Small intestine (tissue), 7 donors: ENCODE measurements at regions not wholly inside any gene's neighbourhood (a gene's known extent, or its start where the extent isn't known, plus 50 kb on each side); places are given as distances from the start of the nearest gene placed in this dataset.

Experiments
- DNase-seq, 2 donors: peaks; one replicate each; pipeline versions ENCODE4 v3.0.0 to v3.0.0-alpha.2; 2013
- FAIRE-seq: peaks from 2 replicates; lab custom pipeline; 2012; peaks lifted over from hg19 to GRCh38; lab: Jason Lieb, UNC
- H3K27ac ChIP-seq, 3 donors: one replicate each; pipeline ENCODE4 v1.5.1; 2013; ENCODE audit warnings: low read length in 2 of 3, mild to moderate bottlenecking in 2 of 3, control low read depth in 1 of 3, inconsistent platforms in 1 of 3, low read depth in 1 of 3, moderate library complexity in 1 of 3
- H3K27me3 ChIP-seq, 3 donors: one replicate each; pipeline ENCODE4 v1.6.1; 2013; ENCODE audit warnings: low read length in 3 of 3, inconsistent platforms in 1 of 3; ENCODE audit not compliant: control insufficient read depth in 3 of 3, insufficient read depth in 3 of 3
- H3K36me3 ChIP-seq, 3 donors: one replicate each; pipeline ENCODE4 v1.6.1; 2013; ENCODE audit warnings: low read length in 3 of 3, inconsistent platforms in 1 of 3, low read depth in 1 of 3, mild to moderate bottlenecking in 1 of 3, moderate library complexity in 1 of 3; ENCODE audit not compliant: control insufficient read depth in 3 of 3, insufficient read depth in 2 of 3
- H3K4me1 ChIP-seq, 3 donors: one replicate each; pipeline ENCODE4 v1.6.1; 2013; ENCODE audit warnings: low read length in 2 of 3, inconsistent platforms in 1 of 3, low read depth in 1 of 3, mild to moderate bottlenecking in 1 of 3, moderate library complexity in 1 of 3; ENCODE audit not compliant: control insufficient read depth in 3 of 3, insufficient read depth in 2 of 3
- H3K4me3 ChIP-seq, 3 donors: one replicate each; pipeline ENCODE4 v1.5.1; 2013; ENCODE audit warnings: low read length in 3 of 3, control low read depth in 1 of 3, inconsistent platforms in 1 of 3, low read depth in 1 of 3, mild to moderate bottlenecking in 1 of 3, moderate library complexity in 1 of 3
- H3K9me3 ChIP-seq, 2 donors: one replicate each; pipeline ENCODE4 v1.6.1; 2013; ENCODE audit warnings: low read depth in 1 of 2, low read length in 1 of 2; ENCODE audit not compliant: control insufficient read depth in 2 of 2, insufficient read depth in 1 of 2
- WGBS, 3 donors: extraction: QIAGEN DNeasy Blood & Tissue Kit; methylation state at CpG; one replicate each; pipeline ENCODE4 v1.1.7; 2013; 5-methylcytosine and 5-hydroxymethylcytosine counted together
- donor health status: healthy with polysubstance abuse.
- donor health status: control.
- donor health status: control.
- donor health status: Bipolar disorder and iron deficiency.
- donor health status: healthy.

- Histone ChIP-seq H3K36me3 (no peaks in the 10 kb centered on the region), H3K9me3 (no peaks in the 10 kb centered on the region), H3K4me1 (no peaks in the 10 kb centered on the region), H3K27ac (no peak overlapping the region), H3K4me3 (no peak overlapping the region), H3K27me3 (no peaks in the 10 kb centered on the region)
- FAIRE-seq (no peak), DNase-seq (no peak)
- 75 to 89% (median 83%) methylated on average over 3 of the region's 3 CpGs for WGBS, 3 donors
These were observed 100.2 kb downstream of the SLC25A46 start for GRCh38 chr5:110838961-110839360.

- H3K9me3 ChIP-seq = no peaks in the 10 kb centered on the region
- no peaks in the 10 kb centered on the region for H3K4me1 ChIP-seq
- H3K4me3 ChIP-seq = no peak overlapping the region
- WGBS, 3 donors = 80 to 84% (median 83%) methylated on average over 7 of the region's 7 CpGs
- no peak for FAIRE-seq
- H3K27ac ChIP-seq = no peak overlapping the region
- H3K27me3 ChIP-seq = no peaks in the 10 kb centered on the region
- H3K36me3 ChIP-seq = no peaks in the 10 kb centered on the region
- DNase-seq = no peak
These were observed 101.6 kb downstream of the SLC25A46 start for GRCh38 chr5:110840347-110840960.

- no peak for FAIRE-seq
- 71 to 75% (median 72%) methylated on average over 2 of the region's 2 CpGs for WGBS, 3 donors
These were observed 102.3 kb downstream of the SLC25A46 start for GRCh38 chr5:110841137-110841536.

GRCh38 chr5:110842948-110843347, 104.1 kb downstream of the SLC25A46 start:
- no peak overlapping the region for H3K27ac ChIP-seq
- WGBS, 3 donors = 63 to 76% (median 68%) methylated on average over 4 of the region's 4 CpGs
- no peaks in the 10 kb centered on the region for H3K36me3 ChIP-seq
- H3K4me1 ChIP-seq = no peaks in the 10 kb centered on the region
- no peaks in the 10 kb centered on the region for H3K9me3 ChIP-seq
- FAIRE-seq (no peak), DNase-seq (no peak)
- no peak overlapping the region for H3K4me3 ChIP-seq
- no peaks in the 10 kb centered on the region for H3K27me3 ChIP-seq

More at GRCh38 chr5:110841137-110841536, 102.3 kb downstream of the SLC25A46 start:
- Histone ChIP-seq H3K36me3 (no peaks in the 10 kb centered on the region), H3K4me3 (no peak overlapping the region), H3K9me3 (no peaks in the 10 kb centered on the region), H3K4me1 (no peaks in the 10 kb centered on the region), H3K27me3 (no peaks in the 10 kb centered on the region), H3K27ac (no peak overlapping the region)
- DNase-seq = no peak

- no peaks in the 10 kb centered on the region for H3K27me3 ChIP-seq
- H3K4me3 ChIP-seq = no peak overlapping the region
- no peaks in the 10 kb centered on the region for H3K36me3 ChIP-seq
- no peaks in the 10 kb centered on the region for H3K4me1 ChIP-seq
- H3K9me3 ChIP-seq = no peaks in the 10 kb centered on the region
- DNase-seq = no peak
- H3K27ac ChIP-seq = no peak overlapping the region
- FAIRE-seq = no peak
These were observed 105.4 kb downstream of the SLC25A46 start for GRCh38 chr5:110844251-110844650.

- H3K27ac ChIP-seq = no peak overlapping the region
- FAIRE-seq = no peak
- WGBS, 3 donors = 78 to 90% (median 80%) methylated on average over 4 of the region's 4 CpGs
These were observed 107.7 kb downstream of the SLC25A46 start for GRCh38 chr5:110846398-110847001.

GRCh38 chr5:110851357-110851756, 112.5 kb downstream of the SLC25A46 start:
- Histone ChIP-seq H3K4me1 (no peaks in the 10 kb centered on the region), H3K36me3 (no peaks in the 10 kb centered on the region)
- WGBS, 3 donors = 45 to 60% (median 55%) methylated on average over 1 of the region's 1 CpG

More at GRCh38 chr5:110846398-110847001, 107.7 kb downstream of the SLC25A46 start:
- Histone ChIP-seq H3K4me1 (no peaks in the 10 kb centered on the region), H3K4me3 (no peak overlapping the region), H3K27me3 (no peaks in the 10 kb centered on the region), H3K36me3 (no peaks in the 10 kb centered on the region), H3K9me3 (no peaks in the 10 kb centered on the region)
- no peak for DNase-seq

GRCh38 chr5:110852053-110852452, 113.2 kb downstream of the SLC25A46 start:
- H3K4me3 ChIP-seq = no peak overlapping the region
- DNase-seq (no peak), FAIRE-seq (no peak)
- no peaks in the 10 kb centered on the region for H3K9me3 ChIP-seq
- H3K27ac ChIP-seq = no peak overlapping the region
- H3K4me1 ChIP-seq = no peaks in the 10 kb centered on the region
- no peaks in the 10 kb centered on the region for H3K36me3 ChIP-seq
- H3K27me3 ChIP-seq = no peaks in the 10 kb centered on the region

More at GRCh38 chr5:110851357-110851756, 112.5 kb downstream of the SLC25A46 start:
- no peak overlapping the region for H3K4me3 ChIP-seq
- DNase-seq (no peak), FAIRE-seq (no peak)
- H3K27ac ChIP-seq = no peak overlapping the region
- H3K27me3 ChIP-seq = no peaks in the 10 kb centered on the region
- no peaks in the 10 kb centered on the region for H3K9me3 ChIP-seq

- Histone ChIP-seq H3K4me1 (no peaks in the 10 kb centered on the region), H3K9me3 (no peaks in the 10 kb centered on the region), H3K27ac (no peak overlapping the region), H3K36me3 (no peaks in the 10 kb centered on the region), H3K4me3 (no peak overlapping the region), H3K27me3 (no peaks in the 10 kb centered on the region)
- FAIRE-seq (no peak), DNase-seq (no peak)
- WGBS, 3 donors = 83 to 91% (median 85%) methylated on average over 1 of the region's 1 CpG
These were observed 113.7 kb downstream of the SLC25A46 start for GRCh38 chr5:110852541-110852940.
